T-helper 1 cell (primary cell): ENCODE measurements at regions not wholly inside any gene's neighbourhood (a gene's known extent, or its start where the extent isn't known, plus 50 kb on each side); places are given as distances from the start of the nearest gene placed in this dataset.

ENCODE experiments used
- DNase-seq, 5 donors: peaks; one replicate each; pipeline ENCODE4 v3.0.0-alpha.2; 2012 to 2020

DNA sequence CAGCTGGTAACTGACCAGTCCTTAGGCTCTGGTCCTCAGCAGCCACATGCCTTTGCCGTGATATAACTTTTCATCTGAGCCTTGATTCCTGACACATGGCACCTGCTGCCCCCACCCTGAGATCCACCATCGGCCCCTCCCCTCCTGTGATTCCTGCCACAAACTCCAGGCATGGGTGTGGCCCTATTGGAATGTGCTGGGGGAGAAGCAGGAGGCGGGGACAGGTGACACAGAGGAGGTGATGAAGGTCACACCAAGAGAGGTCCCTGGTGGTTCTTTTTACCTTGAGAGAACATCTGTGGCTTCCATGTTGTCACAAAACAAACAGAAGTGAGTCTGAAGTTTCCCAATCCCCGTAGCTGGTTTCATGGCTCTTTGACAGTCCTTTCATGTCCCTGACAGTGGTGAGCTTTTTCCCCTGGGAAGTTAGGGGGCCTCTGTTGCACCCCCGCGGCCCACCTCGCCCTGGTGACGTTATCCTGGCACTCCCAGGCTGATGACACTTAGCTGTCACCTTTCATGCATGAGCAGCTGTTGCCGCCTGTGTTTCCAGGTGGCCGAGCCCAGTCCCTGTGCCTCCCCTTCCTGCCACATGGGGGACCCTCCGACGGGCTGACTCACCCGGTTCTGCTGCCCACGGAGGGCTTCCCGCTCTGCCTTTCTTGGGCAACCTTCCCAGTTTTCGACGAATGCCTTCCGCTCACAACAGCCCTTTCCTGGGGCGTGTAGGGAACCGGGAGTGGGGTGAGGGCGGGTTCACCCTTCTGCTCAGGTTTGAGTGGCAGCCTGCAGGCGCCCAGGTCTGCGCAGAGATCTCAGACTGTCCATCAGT, 66.3 kb upstream of the GLI2 start:
- no peak for DNase-seq

DNA sequence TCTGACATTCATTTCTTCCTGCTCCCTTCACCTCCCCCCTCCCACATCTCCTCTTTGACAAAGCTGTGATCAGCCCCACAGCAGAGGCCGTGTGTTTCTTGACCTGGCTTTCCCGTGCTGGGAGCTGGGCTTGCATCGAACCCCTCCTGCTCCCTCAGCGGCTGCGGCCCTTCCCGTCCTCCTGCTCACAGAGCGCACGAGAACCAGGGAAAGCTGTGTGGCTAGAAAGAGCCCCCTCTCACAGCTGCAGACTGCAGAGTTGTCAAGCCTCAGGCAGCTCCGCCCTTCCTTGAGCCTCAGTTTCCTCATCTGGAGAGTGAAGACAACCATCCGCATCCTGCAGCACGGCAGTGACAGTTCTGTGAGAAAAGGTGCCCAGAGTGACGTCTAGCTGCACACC, 65.7 kb upstream of the GLI2 start:
- no peak for DNase-seq

DNA sequence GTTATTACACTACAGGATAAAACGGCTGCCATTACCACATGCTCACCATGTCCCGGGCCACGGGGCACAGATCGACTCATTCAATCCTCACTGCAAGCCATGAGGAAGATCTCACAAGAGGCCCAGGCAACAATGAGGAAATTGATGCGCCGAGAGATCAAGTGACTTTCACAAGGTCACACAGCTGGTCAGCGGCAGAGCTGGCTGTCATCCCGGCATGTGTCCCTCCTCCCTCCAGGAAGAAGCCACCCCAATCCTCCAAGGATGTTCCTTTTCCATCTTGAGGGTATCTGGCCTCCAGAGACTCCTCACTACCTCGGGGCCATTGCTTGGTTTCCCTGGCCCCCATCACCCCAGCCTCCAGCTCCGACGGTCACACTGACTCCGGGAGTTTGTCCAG, 65.3 kb upstream of the GLI2 start:
- DNase-seq: no peak

DNA sequence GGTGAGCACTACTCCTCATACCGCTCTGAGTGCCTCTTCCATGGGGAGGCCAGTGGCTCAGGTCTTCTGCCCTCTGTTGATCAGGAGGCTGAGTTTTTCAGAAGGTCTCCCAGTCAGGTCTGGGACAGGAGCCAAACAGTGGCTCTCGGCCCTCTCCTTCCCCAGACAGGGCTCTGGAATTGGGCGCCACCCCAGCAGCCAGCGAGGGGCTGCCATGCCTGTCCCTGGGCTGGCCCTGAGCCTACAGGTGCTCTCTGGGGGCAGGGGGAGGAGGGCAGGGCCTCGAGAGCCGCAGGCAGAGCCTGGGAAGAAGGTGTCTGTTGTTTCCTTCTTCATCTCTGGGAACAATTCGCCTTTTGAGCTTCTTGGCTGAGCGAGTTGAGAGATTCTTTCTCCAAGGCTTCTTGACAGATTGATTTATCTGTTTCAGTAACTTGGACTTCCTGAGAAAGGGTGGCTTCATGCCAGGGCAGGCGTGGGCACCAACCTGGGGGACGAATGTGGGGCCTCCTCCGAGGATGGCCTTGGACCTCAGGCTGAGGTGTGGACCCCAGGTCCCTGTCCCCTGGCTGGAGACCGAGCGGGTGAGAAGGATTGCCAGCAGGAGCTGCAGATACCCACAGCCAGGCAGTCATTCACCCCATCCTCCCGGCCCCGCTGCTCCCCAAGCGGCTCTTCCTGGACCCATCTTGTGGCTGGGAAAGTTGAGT, 64.7 kb upstream of the GLI2 start:
- DNase-seq: no peak

DNA sequence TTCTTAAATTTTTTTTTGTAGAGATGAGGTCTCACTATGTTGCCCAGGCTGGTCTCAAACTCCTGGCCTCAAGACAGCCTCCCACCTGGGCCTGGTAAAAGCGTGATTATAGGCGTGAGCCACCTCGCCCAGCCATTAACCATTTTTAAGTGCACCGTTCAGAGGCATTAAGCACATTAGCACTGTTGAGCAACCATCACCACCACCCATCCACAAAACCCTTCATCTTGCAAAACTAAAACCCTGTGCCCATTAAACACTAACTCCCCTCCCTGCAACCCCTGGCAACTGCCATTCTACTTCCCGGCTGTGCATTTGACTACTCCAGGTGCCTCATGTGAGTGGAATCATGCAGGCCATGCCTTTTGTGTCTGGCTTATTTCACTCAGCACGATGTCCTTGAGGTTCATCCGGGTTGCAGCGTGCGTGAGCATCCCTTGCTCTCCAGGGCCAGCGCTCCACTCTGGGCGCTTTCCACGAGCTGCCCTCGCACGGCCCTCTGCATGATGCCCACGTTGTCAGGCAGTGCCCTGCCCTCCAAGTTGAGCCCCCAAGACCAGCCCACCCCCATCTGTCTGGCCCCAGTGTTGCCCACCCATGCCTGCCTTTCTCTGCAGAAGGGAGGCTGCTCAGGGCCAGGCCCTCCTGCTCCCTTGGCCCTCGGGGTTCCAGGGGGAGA, 63.0 kb upstream of the GLI2 start:
- DNase-seq: no peak

DNA sequence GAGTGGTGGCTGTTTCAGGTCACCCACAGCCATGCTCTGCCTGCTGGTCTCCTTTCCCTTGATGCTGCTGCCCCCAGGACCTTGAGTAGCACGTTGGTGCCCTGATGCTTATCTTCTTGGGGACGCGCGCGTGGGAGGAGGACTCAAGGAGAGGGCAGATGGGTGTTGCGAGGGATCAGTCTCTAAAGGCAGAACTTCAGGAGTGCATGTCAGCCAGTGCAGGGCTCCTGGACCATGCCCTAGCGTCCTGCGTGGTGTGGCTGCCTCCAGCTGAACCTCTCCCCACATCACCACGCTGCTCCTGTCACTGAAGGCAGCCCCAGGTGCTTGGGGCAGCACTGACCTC, 62.5 kb upstream of the GLI2 start:
- no peak for DNase-seq

DNA sequence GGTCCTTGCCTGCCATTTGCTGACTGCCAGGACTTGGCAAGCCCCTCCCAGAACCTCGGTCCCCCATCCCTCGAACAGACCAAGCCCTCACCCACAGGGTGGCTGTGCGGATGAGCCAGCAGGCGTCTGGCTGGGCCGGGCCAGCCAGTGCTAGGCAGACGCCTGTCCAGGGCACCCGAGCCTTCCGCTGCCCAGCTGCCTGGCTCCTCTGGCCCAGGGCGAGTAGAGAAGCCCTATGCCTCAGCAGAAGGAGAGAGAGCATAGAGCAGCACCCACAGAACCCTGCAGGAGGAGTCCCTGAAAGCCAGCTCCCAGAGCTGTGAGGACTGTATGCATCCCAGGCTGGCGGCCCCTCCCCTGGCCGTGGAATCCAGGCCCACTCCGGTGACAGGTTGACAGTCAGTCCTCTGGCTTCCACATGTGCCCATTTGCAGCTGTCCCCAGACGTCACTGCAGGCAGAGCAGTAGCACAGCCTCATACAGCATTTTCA, 62.1 kb upstream of the GLI2 start:
- no peak for DNase-seq

DNA sequence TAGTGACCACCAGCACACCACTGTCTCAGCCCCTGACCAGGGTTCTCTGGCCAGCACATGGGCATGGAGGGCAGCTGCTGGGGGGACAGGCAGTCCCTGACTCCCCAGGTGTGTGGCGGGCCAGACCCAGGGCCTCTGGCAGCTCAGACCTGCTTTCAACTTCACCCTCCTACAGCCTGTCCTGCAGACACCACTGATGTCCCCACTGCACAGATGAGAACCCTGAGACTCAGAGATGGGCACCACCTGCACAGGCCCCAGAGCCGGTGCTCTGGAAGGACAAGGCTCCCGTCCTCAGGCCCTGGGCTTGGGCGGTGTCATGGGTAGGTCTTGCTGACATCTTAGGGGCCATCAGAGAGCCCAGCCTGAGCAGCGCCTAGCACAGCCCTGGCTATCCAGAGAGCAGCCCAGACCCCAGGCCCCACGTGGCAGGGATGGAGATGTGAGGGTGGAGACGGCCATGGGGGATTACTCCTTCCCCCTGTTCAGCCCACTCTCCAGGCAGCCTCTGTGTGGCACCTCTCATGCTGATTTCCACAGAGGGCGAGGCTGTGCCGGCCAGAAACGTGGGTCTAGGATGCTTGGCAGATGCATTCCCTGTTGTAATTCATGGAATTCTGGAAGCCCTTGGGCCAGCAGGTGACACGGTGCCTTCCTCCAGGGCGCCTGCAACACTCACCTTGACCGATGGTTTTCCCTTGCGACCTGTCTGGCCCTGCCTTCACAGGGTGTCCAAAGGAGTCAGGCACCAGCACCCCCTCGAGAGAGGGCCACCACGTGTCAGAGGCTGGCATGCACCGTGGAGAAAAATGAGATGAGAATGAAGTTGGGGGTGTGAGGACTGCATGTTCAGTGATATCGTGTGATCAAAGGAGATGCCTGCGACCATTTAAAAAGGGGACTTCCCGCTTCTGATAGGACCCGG, 61.2 kb upstream of the GLI2 start:
- DNase-seq: no peak

DNA sequence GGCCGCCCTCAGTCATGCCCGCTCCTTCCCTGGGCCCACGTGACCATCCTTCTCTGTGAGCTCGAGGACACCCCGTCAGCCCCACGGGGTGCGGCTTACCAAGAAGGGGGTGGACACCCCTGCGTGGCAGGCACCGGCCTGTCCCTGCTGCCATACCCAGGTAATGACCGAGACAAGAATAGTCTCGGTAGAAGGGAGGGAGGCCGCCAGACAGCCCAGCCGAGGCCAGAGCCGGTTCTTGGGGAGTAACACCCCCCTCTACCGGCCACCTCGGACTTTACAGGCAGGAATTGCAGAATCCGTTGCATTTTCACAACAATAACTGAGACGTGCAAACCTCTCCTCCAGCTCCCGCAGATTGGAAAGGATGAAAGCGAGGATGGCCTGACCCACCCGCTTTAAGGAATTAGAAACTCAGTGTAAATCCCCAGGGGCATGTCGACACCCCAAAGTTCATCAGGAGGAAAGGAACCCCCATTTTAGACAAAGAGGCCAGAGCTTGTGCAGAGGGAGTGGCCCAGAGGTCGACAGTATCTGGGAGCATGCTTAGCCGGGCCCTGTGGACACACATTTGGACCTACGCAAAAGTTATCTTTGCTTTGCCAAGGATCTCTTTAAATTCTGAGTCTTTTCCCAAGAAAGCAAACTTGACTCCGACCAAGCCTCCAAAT, 60.1 kb upstream of the GLI2 start:
- peak in 2 of 5 donors; percentile 17 to 36 for DNase-seq

DNA sequence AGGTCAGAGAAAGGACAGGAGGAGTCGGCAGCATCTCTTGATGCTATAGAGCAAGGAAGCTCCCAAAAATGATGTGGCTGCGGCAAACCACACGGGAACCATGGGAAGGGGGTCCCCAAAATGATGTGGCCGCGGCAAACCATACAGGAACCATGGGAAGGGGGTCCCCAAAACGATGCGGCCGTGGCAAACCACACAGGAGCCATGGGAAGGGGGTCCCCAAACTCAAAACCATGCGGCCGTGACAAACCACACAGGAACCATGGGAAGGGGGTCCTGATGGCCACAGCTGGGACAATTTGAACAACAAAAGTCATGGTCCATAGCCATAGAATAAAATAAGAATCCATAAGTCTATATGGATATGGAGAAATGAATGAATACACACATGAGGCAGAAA, 58.4 kb upstream of the GLI2 start:
- no peak for DNase-seq

DNA sequence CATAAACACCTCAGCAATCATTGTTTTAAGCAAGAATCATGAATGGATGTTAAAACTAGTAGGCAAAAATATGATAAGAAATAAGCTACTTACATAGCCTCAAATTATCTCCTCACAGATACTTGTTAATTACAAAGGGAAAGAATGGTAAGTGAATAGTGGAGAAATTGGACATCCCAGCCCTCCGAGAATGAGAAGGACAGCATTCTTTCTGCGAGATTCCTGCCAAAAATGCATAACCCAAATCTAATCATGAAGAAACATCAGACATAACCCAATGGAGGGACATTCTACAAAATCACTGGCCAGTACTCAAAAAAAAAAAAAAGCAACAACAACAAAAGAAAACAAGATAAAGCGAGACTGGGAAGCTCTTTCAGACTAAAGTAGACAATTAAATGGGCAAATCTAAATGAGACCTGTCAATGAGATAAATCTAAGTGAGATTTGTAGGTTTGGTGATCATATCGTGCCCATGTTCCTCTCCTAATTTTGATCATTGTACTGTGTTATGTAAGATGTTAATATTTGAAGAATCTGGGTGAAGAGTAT, 57.9 kb upstream of the GLI2 start:
- DNase-seq: no peak

DNA sequence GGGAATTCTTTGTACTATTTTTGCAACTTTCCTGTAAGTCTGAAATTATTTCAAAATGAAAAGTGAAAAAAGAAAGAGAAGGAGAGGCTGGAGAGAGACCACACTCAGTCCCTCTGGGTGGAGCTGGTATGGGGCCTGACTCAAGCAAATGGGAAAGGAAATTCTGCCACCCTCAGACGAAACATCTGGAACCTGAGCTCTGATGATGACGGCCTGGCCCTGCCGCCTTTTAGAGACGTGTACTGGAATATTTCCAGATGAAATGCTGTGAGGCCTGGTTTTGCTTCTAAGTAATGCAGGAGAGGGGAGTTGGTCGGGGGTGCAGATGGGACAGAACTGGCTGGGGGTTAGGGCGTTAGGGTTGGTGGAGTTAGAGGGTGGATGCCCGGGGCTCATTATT, 57.4 kb upstream of the GLI2 start:
- no peak for DNase-seq

DNA sequence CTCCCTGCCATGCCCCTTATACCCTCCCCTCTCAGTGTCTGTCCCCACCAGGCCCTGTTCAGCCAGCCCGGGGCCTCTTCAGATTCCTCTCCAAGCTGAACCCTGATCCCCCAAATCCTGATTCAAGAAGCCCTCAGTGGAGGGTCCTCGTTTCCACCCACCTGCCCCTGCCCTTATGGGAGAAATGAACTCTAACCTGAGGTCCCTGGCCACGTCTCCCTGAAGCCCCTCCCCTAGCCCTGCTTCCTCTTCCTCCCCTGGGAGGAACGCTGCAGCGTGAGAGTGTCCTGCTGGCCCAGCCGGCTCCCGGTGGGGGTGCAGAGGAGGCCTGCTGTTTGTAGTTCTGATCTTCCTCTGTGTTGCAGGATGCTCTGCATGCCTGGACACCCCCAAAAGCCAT, 56.7 kb upstream of the GLI2 start:
- DNase-seq: no peak

DNA sequence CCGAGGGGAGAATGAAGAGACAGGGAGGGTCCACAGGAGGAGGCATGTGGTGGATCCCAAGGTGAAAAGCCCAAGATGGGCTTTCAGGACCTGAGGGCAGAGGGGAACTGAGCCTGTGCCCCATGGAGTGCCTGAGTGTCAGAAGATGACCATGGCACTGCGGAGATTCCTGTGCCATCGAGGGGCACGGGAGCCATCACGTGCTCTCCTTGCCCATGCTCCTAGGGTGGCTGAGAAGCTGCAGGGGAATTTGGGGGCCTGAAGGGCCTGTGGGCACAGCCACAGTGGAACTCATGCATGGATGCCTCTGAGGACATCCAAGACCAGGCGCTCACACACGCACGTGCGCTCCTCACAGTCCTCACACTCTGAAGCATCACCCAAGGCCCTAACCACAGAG, 56.1 kb upstream of the GLI2 start:
- no peak for DNase-seq

DNA sequence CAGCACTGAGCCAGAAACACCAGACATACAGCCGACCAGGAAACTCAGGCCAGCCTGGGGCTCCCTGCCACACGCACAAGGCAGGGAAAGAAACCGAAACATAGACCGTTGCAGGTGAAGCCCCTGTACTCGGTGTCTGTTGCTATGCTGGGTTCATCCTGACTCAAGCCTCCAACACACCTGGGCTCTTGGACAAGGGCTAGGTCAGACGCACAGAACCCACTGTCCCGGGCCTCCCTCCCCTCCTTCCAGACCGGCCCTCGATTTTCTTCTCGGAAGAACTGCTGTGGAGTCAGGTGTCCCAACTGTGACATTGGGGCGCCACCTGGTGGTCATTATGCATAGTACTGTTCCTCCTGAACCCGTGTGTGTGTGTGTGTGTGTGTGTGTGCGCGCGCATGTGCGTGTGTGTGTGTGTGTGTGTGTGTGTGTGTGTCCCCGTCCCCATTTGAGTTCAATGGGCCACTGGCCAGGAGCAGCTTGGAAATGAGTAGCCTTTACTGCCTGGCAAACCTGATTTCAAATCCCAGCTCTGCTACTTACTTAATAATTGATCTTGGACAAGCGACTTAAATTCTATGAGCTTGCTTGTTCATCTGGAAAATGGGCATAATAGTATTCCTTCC, 55.4 kb upstream of the GLI2 start:
- peak; percentile 31 to 69 (median 55) for DNase-seq

DNA sequence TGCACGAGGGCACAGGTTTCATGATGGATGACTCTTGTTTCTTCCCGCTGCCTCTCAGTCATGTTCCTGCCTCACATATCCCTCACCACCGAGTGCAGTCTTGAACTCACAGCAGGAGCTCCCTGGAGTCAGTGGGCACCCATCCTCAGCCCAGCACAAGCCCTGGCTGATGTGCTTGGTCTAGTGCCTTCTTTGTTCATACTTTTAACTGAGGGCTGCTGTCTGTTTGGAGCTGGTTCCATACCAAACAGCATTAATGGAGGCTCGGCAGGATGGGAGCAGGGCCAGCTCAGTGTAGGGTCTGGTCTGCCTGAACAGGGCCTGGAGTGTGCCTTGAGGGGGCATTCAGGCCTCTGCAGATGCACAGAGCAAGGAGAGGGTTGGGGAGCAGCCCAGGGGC, 54.5 kb upstream of the GLI2 start:
- DNase-seq: no peak

DNA sequence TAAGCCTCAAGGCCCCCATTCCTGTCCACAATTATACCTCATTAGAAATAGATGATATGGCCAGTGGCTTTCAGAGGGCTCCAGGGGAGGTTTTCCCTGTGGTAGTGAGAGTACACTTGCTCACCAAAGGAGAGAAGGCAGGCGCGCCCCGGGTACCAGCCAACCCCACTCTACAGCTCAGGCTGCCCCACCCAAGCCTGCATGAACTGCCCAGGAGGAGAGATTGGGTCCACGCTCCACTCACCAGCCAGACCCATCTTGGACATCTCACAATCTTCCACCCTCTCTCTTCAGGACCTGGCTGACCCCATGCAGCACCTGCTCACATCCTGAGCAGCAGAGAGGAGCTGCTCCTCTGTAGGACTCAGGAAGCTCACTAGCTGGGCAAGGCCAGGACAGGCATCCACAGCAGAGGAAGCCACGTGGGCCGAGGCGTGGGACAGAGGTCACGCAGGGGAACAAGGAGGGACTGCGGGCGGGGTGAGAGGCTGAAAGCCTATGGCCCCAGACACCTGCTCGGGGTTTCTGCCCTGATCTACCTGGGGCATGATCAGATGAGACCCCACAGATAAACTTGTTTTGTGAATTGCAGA, 53.9 kb upstream of the GLI2 start:
- no peak for DNase-seq

DNA sequence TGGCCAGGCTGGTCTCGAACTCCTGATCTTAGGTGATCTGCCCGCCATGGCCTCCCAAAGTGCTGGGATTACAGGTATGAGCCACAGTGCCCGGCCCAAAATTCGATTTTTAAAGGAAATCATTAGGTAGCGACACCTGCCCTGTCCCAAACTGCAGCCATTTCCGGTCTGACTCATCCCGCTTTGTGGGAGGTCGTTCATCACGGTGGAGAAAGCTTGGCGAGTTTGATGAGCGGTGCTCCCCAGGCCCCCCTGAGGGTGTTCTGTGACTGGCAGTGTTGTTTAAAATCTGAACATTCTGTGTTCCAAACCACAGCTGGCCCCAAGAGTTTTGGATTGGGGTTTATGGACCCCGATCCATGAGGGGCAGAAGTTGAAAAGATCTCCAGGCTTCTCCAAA, 53.0 kb upstream of the GLI2 start:
- no peak for DNase-seq

DNA sequence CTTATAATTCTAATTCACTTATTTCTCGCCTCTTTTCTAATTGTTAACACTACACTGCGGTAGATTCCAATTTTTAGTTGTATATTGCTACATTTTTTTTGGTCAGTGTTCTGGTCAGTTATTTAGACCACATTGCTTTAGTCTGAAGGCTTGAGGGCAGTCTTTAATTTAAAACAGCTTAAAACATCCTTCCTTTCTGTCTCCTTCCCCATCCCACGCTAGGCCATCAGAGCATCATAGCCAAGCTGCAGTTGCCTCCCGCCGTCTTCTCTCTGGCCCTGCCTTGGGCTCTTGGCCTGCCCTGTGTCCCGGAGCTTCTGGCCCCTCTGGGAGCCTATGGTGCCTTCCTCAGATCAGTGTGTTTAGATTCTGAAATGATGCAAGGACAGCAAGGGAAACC, 52.6 kb upstream of the GLI2 start:
- no peak for DNase-seq

DNA sequence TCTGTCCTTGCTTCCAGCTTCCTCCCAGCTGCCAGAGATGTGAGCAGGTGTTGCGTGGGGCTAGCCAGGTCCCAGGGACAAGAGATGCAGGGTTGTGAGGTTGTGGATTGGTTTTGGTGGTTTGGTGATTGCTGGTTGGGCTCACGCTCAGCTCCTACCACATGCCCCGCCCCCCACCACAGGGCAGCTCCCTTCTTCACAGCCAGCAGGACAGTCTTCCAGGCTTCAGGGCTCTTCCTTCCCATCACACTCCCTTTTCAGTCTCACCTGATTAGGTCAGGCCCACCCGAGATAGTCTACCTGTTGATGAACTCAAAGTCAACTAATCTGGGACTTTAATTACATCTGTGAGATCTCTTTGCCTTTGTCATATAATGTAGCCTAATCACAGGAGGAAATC, 52.0 kb upstream of the GLI2 start:
- no peak for DNase-seq
